ENCODE measurements at regions not wholly inside any gene's neighbourhood (a gene's known extent, or its start where the extent isn't known, plus 50 kb on each side); places are given as distances from the start of the nearest gene placed in this dataset.

DNA sequence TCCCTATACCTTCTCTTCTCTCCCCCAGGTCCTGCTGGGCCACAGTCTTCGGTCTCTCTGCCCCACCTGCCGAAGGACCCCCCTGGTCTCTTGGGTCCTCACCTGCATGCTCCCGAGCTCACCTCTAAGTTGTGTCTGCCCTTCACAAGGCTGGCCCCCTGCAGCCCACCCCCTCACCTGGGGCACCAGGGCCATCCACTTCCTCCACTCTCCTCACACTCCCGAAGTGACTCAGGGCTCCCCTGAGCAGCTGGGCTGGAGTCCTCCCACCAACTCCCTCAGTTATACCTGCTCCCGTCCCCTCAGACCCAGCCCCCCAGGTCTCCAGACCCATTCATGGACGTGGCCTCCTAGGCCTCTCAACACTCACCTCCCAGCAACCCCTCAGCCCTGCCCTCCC lies 822.0 kb downstream of the KCNJ18 start:
- TF ChIP-seq, protein P1, sequence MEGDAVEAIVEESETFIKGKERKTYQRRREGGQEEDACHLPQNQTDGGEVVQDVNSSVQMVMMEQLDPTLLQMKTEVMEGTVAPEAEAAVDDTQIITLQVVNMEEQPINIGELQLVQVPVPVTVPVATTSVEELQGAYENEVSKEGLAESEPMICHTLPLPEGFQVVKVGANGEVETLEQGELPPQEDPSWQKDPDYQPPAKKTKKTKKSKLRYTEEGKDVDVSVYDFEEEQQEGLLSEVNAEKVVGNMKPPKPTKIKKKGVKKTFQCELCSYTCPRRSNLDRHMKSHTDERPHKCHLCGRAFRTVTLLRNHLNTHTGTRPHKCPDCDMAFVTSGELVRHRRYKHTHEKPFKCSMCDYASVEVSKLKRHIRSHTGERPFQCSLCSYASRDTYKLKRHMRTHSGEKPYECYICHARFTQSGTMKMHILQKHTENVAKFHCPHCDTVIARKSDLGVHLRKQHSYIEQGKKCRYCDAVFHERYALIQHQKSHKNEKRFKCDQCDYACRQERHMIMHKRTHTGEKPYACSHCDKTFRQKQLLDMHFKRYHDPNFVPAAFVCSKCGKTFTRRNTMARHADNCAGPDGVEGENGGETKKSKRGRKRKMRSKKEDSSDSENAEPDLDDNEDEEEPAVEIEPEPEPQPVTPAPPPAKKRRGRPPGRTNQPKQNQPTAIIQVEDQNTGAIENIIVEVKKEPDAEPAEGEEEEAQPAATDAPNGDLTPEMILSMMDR (IDR thresholded peaks at IDR 0.05): no peak
- TF ChIP-seq, protein P2, sequence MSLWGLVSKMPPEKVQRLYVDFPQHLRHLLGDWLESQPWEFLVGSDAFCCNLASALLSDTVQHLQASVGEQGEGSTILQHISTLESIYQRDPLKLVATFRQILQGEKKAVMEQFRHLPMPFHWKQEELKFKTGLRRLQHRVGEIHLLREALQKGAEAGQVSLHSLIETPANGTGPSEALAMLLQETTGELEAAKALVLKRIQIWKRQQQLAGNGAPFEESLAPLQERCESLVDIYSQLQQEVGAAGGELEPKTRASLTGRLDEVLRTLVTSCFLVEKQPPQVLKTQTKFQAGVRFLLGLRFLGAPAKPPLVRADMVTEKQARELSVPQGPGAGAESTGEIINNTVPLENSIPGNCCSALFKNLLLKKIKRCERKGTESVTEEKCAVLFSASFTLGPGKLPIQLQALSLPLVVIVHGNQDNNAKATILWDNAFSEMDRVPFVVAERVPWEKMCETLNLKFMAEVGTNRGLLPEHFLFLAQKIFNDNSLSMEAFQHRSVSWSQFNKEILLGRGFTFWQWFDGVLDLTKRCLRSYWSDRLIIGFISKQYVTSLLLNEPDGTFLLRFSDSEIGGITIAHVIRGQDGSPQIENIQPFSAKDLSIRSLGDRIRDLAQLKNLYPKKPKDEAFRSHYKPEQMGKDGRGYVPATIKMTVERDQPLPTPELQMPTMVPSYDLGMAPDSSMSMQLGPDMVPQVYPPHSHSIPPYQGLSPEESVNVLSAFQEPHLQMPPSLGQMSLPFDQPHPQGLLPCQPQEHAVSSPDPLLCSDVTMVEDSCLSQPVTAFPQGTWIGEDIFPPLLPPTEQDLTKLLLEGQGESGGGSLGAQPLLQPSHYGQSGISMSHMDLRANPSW (CRISPR knock-in tag; conservative IDR thresholded peaks at IDR 0.05; ENCODE audit: low read depth): no peak
- TF ChIP-seq, protein P3, sequence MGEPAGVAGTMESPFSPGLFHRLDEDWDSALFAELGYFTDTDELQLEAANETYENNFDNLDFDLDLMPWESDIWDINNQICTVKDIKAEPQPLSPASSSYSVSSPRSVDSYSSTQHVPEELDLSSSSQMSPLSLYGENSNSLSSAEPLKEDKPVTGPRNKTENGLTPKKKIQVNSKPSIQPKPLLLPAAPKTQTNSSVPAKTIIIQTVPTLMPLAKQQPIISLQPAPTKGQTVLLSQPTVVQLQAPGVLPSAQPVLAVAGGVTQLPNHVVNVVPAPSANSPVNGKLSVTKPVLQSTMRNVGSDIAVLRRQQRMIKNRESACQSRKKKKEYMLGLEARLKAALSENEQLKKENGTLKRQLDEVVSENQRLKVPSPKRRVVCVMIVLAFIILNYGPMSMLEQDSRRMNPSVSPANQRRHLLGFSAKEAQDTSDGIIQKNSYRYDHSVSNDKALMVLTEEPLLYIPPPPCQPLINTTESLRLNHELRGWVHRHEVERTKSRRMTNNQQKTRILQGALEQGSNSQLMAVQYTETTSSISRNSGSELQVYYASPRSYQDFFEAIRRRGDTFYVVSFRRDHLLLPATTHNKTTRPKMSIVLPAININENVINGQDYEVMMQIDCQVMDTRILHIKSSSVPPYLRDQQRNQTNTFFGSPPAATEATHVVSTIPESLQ (CRISPR knock-in tag; IDR thresholded peaks at IDR 0.05): no peak

Data from WTC11 (cell line).